Sigmoid colon (tissue), 6 donors: ENCODE measurements at regions not wholly inside any gene's neighbourhood (a gene's known extent, or its start where the extent isn't known, plus 50 kb on each side); places are given as distances from the start of the nearest gene placed in this dataset.

Experiments used
- DNase-seq: peaks from one replicate; pipeline ENCODE4 v3.0.0-alpha.2; 2019
- H3K27ac ChIP-seq, 4 donors: fragments of 200-600 bp; sonication (generic); one replicate each; pipeline ENCODE4 v1.5.1; 2016 to 2019; ENCODE audit warnings: mild to moderate bottlenecking in 1 of 4
- H3K27me3 ChIP-seq, 3 donors: fragments of 200-600 bp; sonication (generic); one replicate each; pipeline ENCODE4 v1.5.1; 2019; ENCODE audit warnings: mild to moderate bottlenecking in 1 of 3
- H3K36me3 ChIP-seq, 4 donors: fragments of 200-600 bp; sonication (generic); one replicate each; pipeline ENCODE4 v1.5.1; 2016 to 2019
- H3K4me1 ChIP-seq, 4 donors: fragments of 200-600 bp; sonication (generic); one replicate each; pipeline ENCODE4 v1.5.1; 2017 to 2019
- H3K4me3 ChIP-seq, 4 donors: fragments of 200-600 bp; sonication (generic); one replicate each; pipeline ENCODE4 v1.5.1; 2017 to 2019; ENCODE audit warnings: mild to moderate bottlenecking in 2 of 4, moderate library complexity in 1 of 4
- H3K9me3 ChIP-seq, 4 donors: fragments of 200-600 bp in 3 of 4; sonication (generic) in 3 of 4; one replicate each; pipeline versions ENCODE4 v1.5.1 to v1.6.1; 2013 to 2019
- EP300 ChIP-seq, 4 donors: sonication (generic); formaldehyde crosslinking; IDR thresholded peaks; one replicate each; pipeline ENCODE4 v1.6.1; 2017; ENCODE audit warnings: antibody characterized with exemption in 4 of 4
- POLR2A ChIP-seq, 2 donors: fragments of 450-650 bp; IDR thresholded peaks; one replicate each; pipeline ENCODE4 v1.6.1; 2016; ENCODE audit warnings: antibody characterized with exemption in 2 of 2, mild to moderate bottlenecking in 2 of 2, moderate library complexity in 2 of 2
- POLR2AphosphoS5 ChIP-seq, 4 donors: sonication (generic); formaldehyde crosslinking; IDR thresholded peaks; one replicate each; pipeline ENCODE4 v1.6.1; 2017; ENCODE audit warnings: antibody characterized with exemption in 4 of 4
- WGBS, 2 donors: extraction: QIAGEN DNeasy Blood & Tissue Kit; methylation state at CpG; one replicate each; pipeline ENCODE4 v1.1.7; 2013; 5-methylcytosine and 5-hydroxymethylcytosine counted together
- intact Hi-C: fragments of 100-400 bp; cut with DNase I; formaldehyde crosslinking; loops from one replicate; pipeline ENCODE4 v1.15.1; 2023
- TF ChIP-seq, protein P1 (sequence below), 4 experiments: fragments of 450-650 bp in 3 of 4; fragments of 200-600 bp in 1 of 4; IDR thresholded peaks; one replicate each; pipeline ENCODE4 v1.5.1; 2016 to 2019; ENCODE audit warnings: antibody characterized with exemption in 4 of 4, mild to moderate bottlenecking in 3 of 4, moderate library complexity in 2 of 4
- donor health status: healthy with polysubstance abuse.
- donor health status: healthy.

DNA sequence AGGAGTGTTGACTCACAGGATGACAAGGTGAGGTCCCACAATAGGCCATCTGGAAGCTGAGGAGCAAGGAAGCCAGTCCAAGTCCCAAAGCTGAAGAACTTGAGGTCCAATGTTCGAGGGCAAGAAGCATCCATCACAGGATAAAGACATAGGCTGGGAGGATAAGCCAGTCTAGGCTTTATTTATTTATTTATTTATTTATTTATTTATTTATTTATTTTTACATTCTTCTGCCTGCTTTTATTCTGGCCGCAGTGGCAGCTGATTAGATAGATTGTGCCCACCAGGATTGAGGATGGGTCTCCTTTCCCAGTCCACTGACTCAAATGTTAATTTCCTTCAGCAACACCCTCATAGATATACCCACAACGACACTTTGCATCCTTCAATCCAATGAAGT lies 472.2 kb upstream of the DPPA4 start:
- Histone ChIP-seq H3K4me1 (no peaks in the 10 kb centered on the region), H3K4me3 (no peak overlapping the region), H3K9me3 (no peaks in the 10 kb centered on the region), H3K36me3 (no peaks in the 10 kb centered on the region), H3K27me3 (no peaks in the 10 kb centered on the region), H3K27ac (no peak overlapping the region)
- DNase-seq, result no peak
- 94 to 95% methylated on average over 3 of the region's 3 CpGs for WGBS, 2 donors
- intact Hi-C loops, result no loop called here
- TF ChIP-seq POLR2AphosphoS5 (IDR thresholded peaks at IDR 0.05), result no peak
- TF ChIP-seq EP300 (IDR thresholded peaks at IDR 0.05), result no peak
- TF ChIP-seq, protein P1, sequence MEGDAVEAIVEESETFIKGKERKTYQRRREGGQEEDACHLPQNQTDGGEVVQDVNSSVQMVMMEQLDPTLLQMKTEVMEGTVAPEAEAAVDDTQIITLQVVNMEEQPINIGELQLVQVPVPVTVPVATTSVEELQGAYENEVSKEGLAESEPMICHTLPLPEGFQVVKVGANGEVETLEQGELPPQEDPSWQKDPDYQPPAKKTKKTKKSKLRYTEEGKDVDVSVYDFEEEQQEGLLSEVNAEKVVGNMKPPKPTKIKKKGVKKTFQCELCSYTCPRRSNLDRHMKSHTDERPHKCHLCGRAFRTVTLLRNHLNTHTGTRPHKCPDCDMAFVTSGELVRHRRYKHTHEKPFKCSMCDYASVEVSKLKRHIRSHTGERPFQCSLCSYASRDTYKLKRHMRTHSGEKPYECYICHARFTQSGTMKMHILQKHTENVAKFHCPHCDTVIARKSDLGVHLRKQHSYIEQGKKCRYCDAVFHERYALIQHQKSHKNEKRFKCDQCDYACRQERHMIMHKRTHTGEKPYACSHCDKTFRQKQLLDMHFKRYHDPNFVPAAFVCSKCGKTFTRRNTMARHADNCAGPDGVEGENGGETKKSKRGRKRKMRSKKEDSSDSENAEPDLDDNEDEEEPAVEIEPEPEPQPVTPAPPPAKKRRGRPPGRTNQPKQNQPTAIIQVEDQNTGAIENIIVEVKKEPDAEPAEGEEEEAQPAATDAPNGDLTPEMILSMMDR (IDR thresholded peaks at IDR 0.05), result no peak
- no peak for TF ChIP-seq POLR2A (IDR thresholded peaks at IDR 0.05)

GRCh38 chr3:109818081-109818480 lies 480.7 kb upstream of the DPPA4 start:
- H3K4me1 ChIP-seq, result peaks cover 0 to 7% (median 0%) of the 10 kb centered on the region in 4 donors
- no peak overlapping the region for H3K4me3 ChIP-seq
- no peaks in the 10 kb centered on the region for H3K27me3 ChIP-seq
- H3K9me3 ChIP-seq, result peaks cover 0 to 3% (median 0%) of the 10 kb centered on the region in 4 donors
- WGBS, 2 donors, result 45 to 48% methylated on average over 3 of the region's 3 CpGs
- no peaks in the 10 kb centered on the region for H3K36me3 ChIP-seq
- TF ChIP-seq POLR2AphosphoS5 (IDR thresholded peaks at IDR 0.05) (no peak), POLR2A (IDR thresholded peaks at IDR 0.05) (no peak), EP300 (IDR thresholded peaks at IDR 0.05) (no peak)
- TF ChIP-seq, protein P1 (IDR thresholded peaks at IDR 0.05), result no peak
- H3K27ac ChIP-seq, result no peak overlapping the region
- intact Hi-C loops, result no loop called here
- no peak for DNase-seq

- H3K36me3 ChIP-seq, result no peaks in the 10 kb centered on the region
- intact Hi-C loops, result no loop called here
- peaks cover 0 to 7% (median 0%) of the 10 kb centered on the region in 4 donors for H3K4me1 ChIP-seq
- H3K9me3 ChIP-seq, result peaks cover 0 to 3% (median 0%) of the 10 kb centered on the region in 4 donors
- no peaks in the 10 kb centered on the region for H3K27me3 ChIP-seq
- no peak overlapping the region for H3K4me3 ChIP-seq
- 10 to 47% methylated on average over 6 of the region's 6 CpGs for WGBS, 2 donors
- DNase-seq, result no peak
- H3K27ac ChIP-seq, result no peak overlapping the region
- TF ChIP-seq POLR2AphosphoS5 (IDR thresholded peaks at IDR 0.05) (no peak), POLR2A (IDR thresholded peaks at IDR 0.05) (no peak), EP300 (IDR thresholded peaks at IDR 0.05) (no peak)
- TF ChIP-seq, protein P1 (IDR thresholded peaks at IDR 0.05), result no peak
These were observed 482.4 kb upstream of the DPPA4 start for GRCh38 chr3:109819734-109820133.

- TF ChIP-seq, protein P1 (IDR thresholded peaks at IDR 0.05), result no peak
- TF ChIP-seq EP300 (IDR thresholded peaks at IDR 0.05) (no peak), POLR2AphosphoS5 (IDR thresholded peaks at IDR 0.05) (no peak), POLR2A (IDR thresholded peaks at IDR 0.05) (no peak)
- intact Hi-C loops, result no loop called here
- no peak for DNase-seq
- Histone ChIP-seq H3K9me3 (no peaks in the 10 kb centered on the region), H3K4me1 (no peaks in the 10 kb centered on the region), H3K4me3 (no peak overlapping the region), H3K27ac (no peak overlapping the region), H3K27me3 (no peaks in the 10 kb centered on the region), H3K36me3 (no peaks in the 10 kb centered on the region)
- WGBS, 2 donors, result 81 to 86% methylated on average over 7 of the region's 7 CpGs
These were observed 488.8 kb upstream of the DPPA4 start for GRCh38 chr3:109825971-109826810.
